ENCODE measurements at regions not wholly inside any gene's neighbourhood (a gene's known extent, or its start where the extent isn't known, plus 50 kb on each side); places are given as distances from the start of the nearest gene placed in this dataset.

DNA sequence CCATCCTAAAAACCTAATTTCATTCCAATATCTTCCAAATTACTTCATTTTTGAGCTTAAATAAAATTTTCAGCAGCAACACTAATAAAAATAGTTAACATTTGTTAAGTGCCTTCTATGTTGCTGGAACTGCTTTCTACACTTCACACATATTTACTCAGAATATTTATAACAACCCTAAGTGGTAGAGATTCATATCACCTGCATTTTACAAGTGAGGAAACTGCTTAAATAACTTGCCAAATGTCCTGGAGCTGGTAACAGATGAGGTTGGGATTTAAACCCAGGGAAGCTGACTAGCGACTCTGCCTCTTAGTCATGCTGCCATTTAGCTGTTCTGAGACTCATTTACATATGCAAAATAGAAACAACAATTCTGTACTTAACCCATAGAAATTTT, 86.1 kb upstream of the PBX1 start:
- DNase-seq = no peak

DNA sequence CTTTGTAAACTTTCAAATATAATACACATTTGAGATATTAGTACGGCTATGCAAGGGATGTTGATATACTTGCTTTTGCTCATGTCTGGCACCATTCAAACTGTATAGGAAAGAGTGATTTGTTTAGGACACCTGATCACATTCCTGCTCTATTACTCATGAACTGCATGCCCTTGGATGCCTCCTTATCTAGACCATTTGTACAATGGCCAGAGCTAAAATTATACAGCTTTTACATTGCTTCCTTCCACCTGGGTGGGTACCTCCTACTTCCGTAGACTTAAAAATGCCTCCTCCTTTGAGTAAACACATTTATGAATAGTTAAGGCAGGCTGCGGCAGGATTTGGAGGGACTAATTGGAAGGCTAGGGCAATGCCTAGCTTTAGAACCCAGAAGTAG, 85.4 kb upstream of the PBX1 start:
- no peak for DNase-seq

DNA sequence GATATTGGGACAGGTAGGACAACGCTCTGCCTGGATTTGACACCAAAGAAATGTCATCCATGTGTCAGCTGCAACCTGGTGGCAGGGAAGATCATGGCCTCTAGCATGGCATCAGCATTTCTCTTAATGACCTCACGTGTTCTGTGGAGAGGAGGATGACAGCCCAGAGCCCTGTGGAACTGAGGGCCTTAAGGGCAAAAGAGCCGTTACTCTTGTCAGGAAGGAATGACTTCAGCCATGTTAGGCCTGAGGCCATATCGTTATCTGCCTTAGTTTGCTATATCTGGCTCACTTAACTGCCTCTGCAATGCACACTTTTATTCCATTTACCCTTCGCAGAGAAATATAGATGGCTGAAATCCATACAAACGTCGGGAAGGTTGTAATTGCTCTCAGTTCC, 83.2 kb upstream of the PBX1 start:
- no peak for DNase-seq

DNA sequence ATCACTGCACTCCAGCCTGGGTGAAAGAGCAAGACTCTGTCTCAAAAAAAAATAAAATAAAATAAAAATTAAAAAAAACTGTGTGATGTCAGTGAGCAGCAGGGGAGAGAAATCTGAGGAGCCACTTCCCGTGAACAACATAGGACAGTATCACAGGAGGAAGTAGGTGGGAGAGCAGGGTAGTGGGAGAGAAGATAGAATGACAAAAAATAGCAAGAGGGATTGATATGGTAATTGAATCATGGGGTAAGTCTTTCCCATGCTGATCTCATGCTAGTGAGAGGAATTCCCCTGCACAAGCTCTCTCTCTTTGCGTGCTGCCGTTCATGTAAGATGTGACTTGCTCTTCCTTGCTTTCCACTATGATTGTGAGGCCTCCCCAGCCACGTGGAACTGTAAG, 81.6 kb upstream of the PBX1 start:
- DNase-seq = no peak

DNA sequence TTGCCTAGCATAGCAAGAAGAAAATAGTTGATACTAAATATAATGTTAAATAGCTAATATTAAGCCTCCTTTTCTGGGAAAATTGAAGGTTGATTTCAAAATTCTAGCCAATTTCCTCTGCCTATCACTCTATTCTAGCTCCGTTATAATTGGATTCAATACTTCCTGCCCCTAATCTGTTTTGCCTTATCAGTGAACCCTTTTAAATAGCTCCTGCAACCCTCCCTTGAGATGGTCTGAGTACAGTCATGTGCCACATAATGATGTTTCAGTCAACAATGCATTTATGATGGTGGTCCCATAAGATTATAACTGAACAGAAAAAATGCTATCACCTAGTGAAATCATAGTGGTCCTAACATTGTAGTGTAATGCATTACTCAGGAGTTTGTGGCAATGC, 79.7 kb upstream of the PBX1 start:
- DNase-seq = no peak

DNA sequence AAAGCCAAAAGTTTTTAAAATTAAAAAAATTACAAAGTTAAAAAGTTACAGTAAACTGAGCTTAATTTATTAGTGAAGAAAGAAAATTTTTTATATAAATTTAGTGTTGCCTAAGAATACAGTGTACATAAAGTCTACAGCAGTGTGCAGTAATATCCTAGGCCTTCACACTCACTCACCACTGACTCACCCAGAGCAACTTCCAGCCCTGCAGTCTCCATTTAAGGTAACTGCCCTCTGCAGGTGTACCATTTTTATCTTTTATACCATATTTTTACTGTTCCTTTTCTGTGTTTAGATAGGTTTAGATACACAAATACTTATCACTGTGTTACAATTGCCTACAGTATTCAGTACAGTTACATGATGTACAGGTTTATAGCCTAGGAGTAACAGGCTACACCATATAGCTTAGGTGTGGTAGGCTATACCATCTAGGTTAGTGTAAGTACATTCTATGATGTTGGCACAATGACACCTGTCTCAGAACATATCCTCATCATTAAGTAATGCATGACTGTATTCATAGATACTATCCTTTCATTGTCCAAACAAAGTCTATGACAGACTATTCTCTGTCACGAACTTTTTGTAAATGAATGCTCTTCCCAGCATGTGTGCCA, 78.6 kb upstream of the PBX1 start:
- DNase-seq = no peak

DNA sequence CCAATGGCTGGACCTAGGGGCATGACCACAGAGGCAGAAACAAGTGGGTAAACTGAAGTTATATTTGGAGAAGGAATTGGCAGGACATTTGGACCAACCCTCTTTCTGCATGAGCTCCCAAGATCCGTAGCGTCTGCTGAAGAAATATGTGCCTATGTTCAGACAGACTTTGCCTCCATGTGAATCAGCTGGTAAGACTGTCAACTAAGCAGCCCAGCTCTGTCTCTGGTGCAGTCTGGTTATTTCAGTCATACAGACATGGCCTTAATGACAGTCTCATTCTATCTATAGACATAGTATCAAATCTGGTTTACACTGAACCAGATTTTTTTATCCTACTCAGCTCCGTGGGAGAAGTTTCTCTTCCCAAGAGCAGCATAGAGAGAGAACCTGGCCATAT, 63.1 kb upstream of the PBX1 start:
- DNase-seq = no peak

DNA sequence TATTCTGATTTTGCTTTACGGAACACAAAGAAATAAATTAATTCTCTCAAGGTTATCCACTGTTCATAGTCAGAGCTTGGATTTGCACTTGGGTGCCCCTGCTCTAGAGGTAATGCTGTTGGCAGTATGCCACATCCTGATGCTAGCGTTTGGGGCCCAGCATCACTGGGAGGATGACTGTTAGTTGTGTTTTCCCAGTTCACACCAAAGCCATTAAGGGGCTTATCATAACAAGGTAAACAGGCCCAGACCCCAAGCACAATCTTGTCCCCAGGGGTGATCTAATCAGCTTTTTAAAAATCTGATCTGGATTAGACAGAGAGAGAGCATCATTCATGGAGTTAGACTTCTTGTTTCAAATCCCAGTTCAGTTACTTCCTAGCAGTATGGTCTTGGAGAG, 60.2 kb upstream of the PBX1 start:
- no peak for DNase-seq

DNA sequence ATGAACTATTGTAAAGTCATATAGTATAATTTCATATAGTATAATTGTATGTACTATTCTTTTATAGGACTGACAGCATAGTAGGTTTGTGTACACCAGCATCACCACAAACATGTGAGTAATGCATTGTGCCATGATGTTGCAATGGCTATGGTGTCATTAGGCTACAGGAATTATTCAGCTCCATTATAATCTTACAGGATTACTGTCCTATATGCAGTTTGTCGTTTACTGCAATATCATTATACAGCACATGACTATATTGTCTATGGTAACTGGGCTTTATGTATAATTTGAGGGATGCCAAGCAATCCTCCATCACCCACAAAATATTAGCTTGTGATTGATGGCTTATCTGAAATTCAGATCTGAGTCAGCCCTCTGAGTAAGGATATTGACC, 54.2 kb upstream of the PBX1 start:
- no peak for DNase-seq

All from DMS79 (cell line).